ENCODE measurements at regions not wholly inside any gene's neighbourhood (a gene's known extent, or its start where the extent isn't known, plus 50 kb on each side); places are given as distances from the start of the nearest gene placed in this dataset.
"Not testable (repeated sequence)": the region's sequence is repeated elsewhere in the genome, so short reads cannot be mapped to it uniquely, and the experiment has no call there.

DNA sequence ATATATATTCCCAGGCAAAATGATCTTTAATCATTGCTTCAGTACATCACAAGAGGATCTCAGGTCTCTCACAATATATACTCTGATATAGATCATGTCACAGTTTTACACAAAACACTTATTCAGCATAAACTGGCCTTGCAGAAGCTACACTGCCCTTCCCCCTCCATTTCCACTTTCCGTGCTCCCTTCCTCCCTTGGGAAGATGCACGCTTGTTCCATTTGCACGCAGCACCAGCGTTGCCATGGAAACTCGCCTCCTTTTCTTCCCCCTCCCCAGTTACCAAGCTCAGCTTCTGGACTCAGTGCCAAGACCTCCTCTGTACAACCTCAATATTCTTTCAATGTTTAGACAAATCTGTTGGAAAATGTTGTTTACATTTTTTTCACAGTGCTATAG, 154.6 kb downstream of the RFPL4B start:
- H3K4me3 Mint-ChIP-seq: no peak overlapping the region
- DNase-seq: no peak
- ChIA-PET POLR2A (no interaction called here), CTCF (no interaction called here)
- no peaks in the 10 kb centered on the region for H3K4me1 Mint-ChIP-seq
- no peaks in the 10 kb centered on the region for H3K9me3 Mint-ChIP-seq
- H3K36me3 Mint-ChIP-seq (ENCODE audit: low read depth): no peaks in the 10 kb centered on the region
- H3K27ac Mint-ChIP-seq: no peak overlapping the region
- H3K27me3 Mint-ChIP-seq: no peaks in the 10 kb centered on the region

GRCh38 chr6:112502351-112503090, 155.4 kb downstream of the RFPL4B start:
- Mint-ChIP-seq H3K4me3 (no peak overlapping the region), H3K9me3 (no peaks in the 10 kb centered on the region)
- CTCF ChIA-PET: no interaction called here

DNA sequence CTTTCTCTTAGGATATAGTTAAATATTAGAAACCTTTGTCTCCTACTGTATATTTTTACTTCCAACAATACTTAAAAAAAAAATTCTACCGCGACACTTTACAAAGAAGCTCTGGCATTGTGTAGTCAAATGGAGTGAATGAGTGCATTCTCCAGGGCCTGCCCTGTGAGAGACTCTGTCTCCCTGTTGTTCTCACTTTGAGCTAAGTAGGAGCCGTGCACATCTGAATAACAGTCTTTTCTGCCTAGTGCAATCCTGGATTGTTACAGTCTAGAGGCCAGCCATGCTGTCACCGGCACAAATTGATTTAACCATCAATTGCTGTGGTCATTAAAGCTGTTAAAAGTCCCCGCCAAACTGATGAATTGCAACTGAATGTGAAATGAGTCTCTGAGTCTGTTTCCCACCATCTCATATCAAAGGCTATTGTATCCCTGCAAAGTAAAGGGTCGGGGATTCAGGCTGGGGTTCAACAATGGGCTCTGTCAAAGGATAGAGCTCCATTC, 156.0 kb downstream of the RFPL4B start:
- CTCF ChIA-PET: interaction anchor here (1.0 kb wide), 1 partner anchor 9 kb away, joined by 3 read pairs; no protein-coding TSS in a partner anchor
- Mint-ChIP-seq H3K27ac (no peak overlapping the region), H3K4me3 (no peak overlapping the region)

More at GRCh38 chr6:112502351-112503090, 155.4 kb downstream of the RFPL4B start:
- POLR2A ChIA-PET: no interaction called here
- no peak for DNase-seq
- Mint-ChIP-seq H3K4me1 (no peaks in the 10 kb centered on the region), H3K36me3 (ENCODE audit: low read depth) (no peaks in the 10 kb centered on the region), H3K27me3 (no peaks in the 10 kb centered on the region), H3K27ac (no peak overlapping the region)

GRCh38 chr6:112504621-112505020, 157.5 kb downstream of the RFPL4B start:
- POLR2A ChIA-PET: no interaction called here
- no peak for DNase-seq
- H3K27me3 Mint-ChIP-seq: no peaks in the 10 kb centered on the region
- H3K4me1 Mint-ChIP-seq: no peaks in the 10 kb centered on the region
- no peak overlapping the region for H3K27ac Mint-ChIP-seq
- H3K9me3 Mint-ChIP-seq: no peaks in the 10 kb centered on the region
- no peaks in the 10 kb centered on the region for H3K36me3 Mint-ChIP-seq (ENCODE audit: low read depth)
- CTCF ChIA-PET: no interaction called here
- no peak overlapping the region for H3K4me3 Mint-ChIP-seq

More for the DNA sequence above, 156.0 kb downstream of the RFPL4B start:
- DNase-seq: no peak
- no peaks in the 10 kb centered on the region for H3K4me1 Mint-ChIP-seq
- H3K36me3 Mint-ChIP-seq (ENCODE audit: low read depth): no peaks in the 10 kb centered on the region
- H3K27me3 Mint-ChIP-seq: no peaks in the 10 kb centered on the region
- POLR2A ChIA-PET: no interaction called here
- no peaks in the 10 kb centered on the region for H3K9me3 Mint-ChIP-seq

GRCh38 chr6:112511441-112511840, 164.3 kb downstream of the RFPL4B start:
- no peak overlapping the region for H3K27ac Mint-ChIP-seq
- no peak for DNase-seq
- ChIA-PET POLR2A (no interaction called here), CTCF (no interaction called here)
- H3K27me3 Mint-ChIP-seq: peaks cover 2% of the 10 kb centered on the region
- no peaks in the 10 kb centered on the region for H3K4me1 Mint-ChIP-seq
- no peak overlapping the region for H3K4me3 Mint-ChIP-seq
- H3K36me3 Mint-ChIP-seq (ENCODE audit: low read depth): no peaks in the 10 kb centered on the region
- H3K9me3 Mint-ChIP-seq: no peaks in the 10 kb centered on the region

DNA sequence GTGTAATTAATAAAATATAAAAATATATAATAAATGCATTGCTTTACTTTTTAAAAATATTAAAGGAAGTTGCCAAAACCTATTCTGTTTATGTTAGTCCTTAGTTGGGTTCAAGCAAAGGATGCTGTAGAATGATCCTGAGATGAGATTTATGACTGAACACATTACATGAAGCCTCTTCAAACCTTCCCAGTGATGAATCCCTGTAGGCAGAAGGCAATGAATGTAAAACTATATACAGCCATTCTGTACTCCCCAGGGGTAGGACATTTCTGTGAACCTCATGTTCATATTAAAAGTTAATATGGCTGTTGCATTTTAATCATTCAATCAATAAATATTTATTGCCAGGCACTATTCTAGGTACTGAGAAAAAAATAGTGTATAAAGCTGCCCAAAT, 166.0 kb downstream of the RFPL4B start:
- no peak for DNase-seq
- Mint-ChIP-seq H3K4me1 (no peaks in the 10 kb centered on the region), H3K9me3 (no peaks in the 10 kb centered on the region), H3K27me3 (peaks cover 2% of the 10 kb centered on the region), H3K36me3 (ENCODE audit: low read depth) (no peaks in the 10 kb centered on the region), H3K4me3 (no peak overlapping the region), H3K27ac (no peak overlapping the region)
- ChIA-PET POLR2A (no interaction called here), CTCF (no interaction called here)

DNA sequence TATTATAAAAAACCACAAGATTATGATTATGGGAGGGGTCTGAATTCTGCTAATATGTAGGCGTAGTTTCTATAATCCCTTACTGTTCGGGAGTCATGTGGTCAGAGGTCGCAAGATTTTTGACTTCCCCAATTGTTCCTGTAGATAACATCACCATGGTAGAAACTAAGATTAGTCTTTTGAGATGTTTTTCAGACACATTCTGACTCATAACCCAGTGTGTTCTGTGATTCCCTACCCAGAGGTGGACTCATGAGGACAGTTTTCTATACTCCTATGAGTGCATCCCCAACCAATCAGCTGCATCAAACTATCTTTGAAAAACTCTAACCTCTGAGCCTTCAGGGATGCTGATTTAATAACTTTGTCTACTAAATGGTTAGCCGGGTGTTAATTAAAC, 175.5 kb downstream of the RFPL4B start:
- Mint-ChIP-seq H3K36me3 (ENCODE audit: low read depth) (no peaks in the 10 kb centered on the region), H3K4me1 (no peaks in the 10 kb centered on the region), H3K27me3 (no peaks in the 10 kb centered on the region), H3K9me3 (no peaks in the 10 kb centered on the region), H3K27ac (no peak overlapping the region), H3K4me3 (no peak overlapping the region)
- POLR2A ChIA-PET: no interaction called here
- DNase-seq: no peak
- CTCF ChIA-PET: no interaction called here

DNA sequence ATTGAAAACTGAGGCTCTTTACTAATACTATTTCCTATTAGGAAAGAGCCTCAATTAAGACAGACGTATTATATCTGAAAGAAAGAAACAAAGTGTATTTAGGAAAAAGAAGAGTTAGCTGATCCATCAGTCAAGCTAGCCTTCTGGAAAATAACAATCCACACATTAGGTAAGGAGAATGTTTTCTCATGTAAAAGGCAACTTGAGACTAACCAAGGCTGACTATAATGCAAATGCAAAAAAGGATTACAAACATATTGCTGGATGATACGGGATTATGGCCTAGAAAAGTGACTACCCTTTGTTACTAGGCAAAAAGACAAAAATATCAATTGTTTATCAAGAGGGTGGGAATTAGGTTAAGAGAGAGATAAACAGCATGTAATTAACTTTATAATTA, 176.9 kb downstream of the RFPL4B start:
- Mint-ChIP-seq H3K27me3 (no peaks in the 10 kb centered on the region), H3K4me3 (no peak overlapping the region), H3K36me3 (ENCODE audit: low read depth) (no peaks in the 10 kb centered on the region), H3K9me3 (no peaks in the 10 kb centered on the region), H3K4me1 (no peaks in the 10 kb centered on the region), H3K27ac (no peak overlapping the region)
- ChIA-PET CTCF (no interaction called here), POLR2A (no interaction called here)
- no peak for DNase-seq

GRCh38 chr6:112525749-112526148, 178.6 kb downstream of the RFPL4B start:
- no peak overlapping the region for H3K27ac Mint-ChIP-seq
- ChIA-PET CTCF (no interaction called here), POLR2A (no interaction called here)
- H3K4me3 Mint-ChIP-seq: no peak overlapping the region
- H3K36me3 Mint-ChIP-seq (ENCODE audit: low read depth): no peaks in the 10 kb centered on the region
- DNase-seq: no peak
- no peaks in the 10 kb centered on the region for H3K27me3 Mint-ChIP-seq
- no peaks in the 10 kb centered on the region for H3K9me3 Mint-ChIP-seq
- H3K4me1 Mint-ChIP-seq: no peaks in the 10 kb centered on the region

GRCh38 chr6:112526594-112526993, 179.5 kb downstream of the RFPL4B start:
- Mint-ChIP-seq H3K4me1 (no peaks in the 10 kb centered on the region), H3K4me3 (no peak overlapping the region), H3K36me3 (ENCODE audit: low read depth) (no peaks in the 10 kb centered on the region), H3K27me3 (no peaks in the 10 kb centered on the region), H3K9me3 (no peaks in the 10 kb centered on the region), H3K27ac (no peak overlapping the region)
- ChIA-PET POLR2A (no interaction called here), CTCF (no interaction called here)
- DNase-seq: no peak

DNA sequence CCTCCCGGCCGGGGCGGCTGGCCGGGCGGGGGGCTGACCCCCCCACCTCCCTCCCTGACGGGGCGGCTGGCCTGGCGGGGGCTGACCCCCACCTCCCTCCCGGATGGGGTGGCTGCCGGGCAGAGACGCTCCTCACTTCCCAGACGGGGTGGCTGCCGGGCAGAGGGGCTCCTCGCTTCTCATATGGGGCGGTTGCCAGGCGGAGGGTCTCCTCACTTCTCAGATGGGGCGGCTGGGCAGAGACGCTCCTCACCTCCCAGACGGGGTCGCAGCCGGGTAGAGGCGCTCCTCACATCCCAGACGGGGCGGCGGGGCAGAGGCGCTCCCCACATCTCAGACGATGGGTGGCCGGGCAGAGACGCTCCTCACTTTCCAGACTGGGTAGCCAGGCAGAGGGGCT, 181.2 kb downstream of the RFPL4B start:
- H3K27ac Mint-ChIP-seq; H3K9me3 Mint-ChIP-seq; DNase-seq; POLR2A ChIA-PET; H3K4me1 Mint-ChIP-seq; H3K27me3 Mint-ChIP-seq; CTCF ChIA-PET; H3K4me3 Mint-ChIP-seq; H3K36me3 Mint-ChIP-seq (ENCODE audit: low read depth): not testable (repeated sequence)

- ChIA-PET CTCF (no interaction called here), POLR2A (no interaction called here)
- no peak overlapping the region for H3K4me3 Mint-ChIP-seq
- no peaks in the 10 kb centered on the region for H3K27me3 Mint-ChIP-seq
- H3K36me3 Mint-ChIP-seq (ENCODE audit: low read depth): no peaks in the 10 kb centered on the region
- H3K27ac Mint-ChIP-seq: no peak overlapping the region
- no peaks in the 10 kb centered on the region for H3K4me1 Mint-ChIP-seq
- no peak for DNase-seq
- peaks cover 2% of the 10 kb centered on the region for H3K9me3 Mint-ChIP-seq
Measured at GRCh38 chr6:112535816-112536215, 188.7 kb downstream of the RFPL4B start.

- POLR2A ChIA-PET: no interaction called here
- Mint-ChIP-seq H3K27me3 (no peaks in the 10 kb centered on the region), H3K9me3 (peaks cover 2% of the 10 kb centered on the region), H3K27ac (no peak overlapping the region), H3K4me3 (no peak overlapping the region), H3K4me1 (no peaks in the 10 kb centered on the region), H3K36me3 (ENCODE audit: low read depth) (no peaks in the 10 kb centered on the region)
- CTCF ChIA-PET: no interaction called here
- no peak for DNase-seq
Measured at GRCh38 chr6:112539355-112539754, 192.2 kb downstream of the RFPL4B start.

- H3K4me1 Mint-ChIP-seq; H3K36me3 Mint-ChIP-seq (ENCODE audit: low read depth); DNase-seq; H3K27me3 Mint-ChIP-seq; POLR2A ChIA-PET; H3K9me3 Mint-ChIP-seq; H3K4me3 Mint-ChIP-seq; CTCF ChIA-PET; H3K27ac Mint-ChIP-seq: not testable (repeated sequence)
Measured at GRCh38 chr6:112541847-112542246, 194.7 kb downstream of the RFPL4B start.
